IMR-90 (cell line): ENCODE measurements at regions not wholly inside any gene's neighbourhood (a gene's known extent, or its start where the extent isn't known, plus 50 kb on each side); places are given as distances from the start of the nearest gene placed in this dataset.
A peak's percentile ranks its signal among the peaks of the same experiment; 100 is the strongest.

Experiments
- ATAC-seq: fragments of 200-7000 bp; cut with Tn5 transposase; 2 replicates; pipeline ENCODE4 v1.9.1; 2020; ENCODE audit warnings: low read depth, mild to moderate bottlenecking, moderate library complexity
- BruUV-seq: library from RNA; stranded (reverse); fragments of 400-500 nt; replicated peaks from 2 replicates; lab custom pipeline; 2021; lab: Mats Ljungman, UMichigan
- CTCF ChIA-PET: fragments of 300-600 bp; formaldehyde crosslinking; extraction: SDS; loops from one replicate; lab custom pipeline; 2021; ENCODE audit warnings: antibody characterized with exemption; lab: Yijun Ruan, JAX
- POLR2A ChIA-PET: fragments of 300-600 bp; sonication (Branson Sonifier 250); formaldehyde crosslinking; loops from one replicate; lab custom pipeline; 2022; ENCODE audit warnings: antibody characterized with exemption; ENCODE audit not compliant: unreplicated experiment; lab: Charles Lee
- DNase-seq: peaks from one replicate; pipeline ENCODE4 v3.0.0; 2013
- H2AFZ ChIP-seq: replicated peaks from 2 replicates; pipeline ENCODE3; 2013; ENCODE audit warnings: low read length, mild to moderate bottlenecking; ENCODE audit not compliant: poor library complexity
- H2AK5ac ChIP-seq: 2 replicates; pipeline ENCODE4 v1.6.1; 2013; ENCODE audit warnings: low read depth, low read length, inconsistent platforms
- H2AK9ac ChIP-seq: replicated peaks from 2 replicates; pipeline ENCODE3; 2013; ENCODE audit warnings: mild to moderate bottlenecking, low read depth, low read length, moderate library complexity; ENCODE audit not compliant: poor library complexity
- H2BK120ac ChIP-seq: 2 replicates; pipeline ENCODE4 v1.6.1; 2013; ENCODE audit warnings: low read depth, low read length, inconsistent platforms
- H2BK15ac ChIP-seq: 3 replicates; pipeline ENCODE4 v1.6.1; 2013; ENCODE audit warnings: low read depth, low read length, inconsistent platforms
- H2BK20ac ChIP-seq: 2 replicates; pipeline ENCODE4 v1.6.1; 2013; ENCODE audit warnings: low read depth, mild to moderate bottlenecking, inconsistent platforms, low read length, moderate library complexity
- H2BK5ac ChIP-seq: 2 replicates; pipeline ENCODE4 v1.6.1; 2013; ENCODE audit warnings: mild to moderate bottlenecking, low read depth, low read length, inconsistent platforms; ENCODE audit not compliant: poor library complexity, severe bottlenecking
- H3K14ac ChIP-seq: replicated peaks from 2 replicates; pipeline ENCODE4 v1.6.1; 2013; ENCODE audit warnings: low read depth, low read length, inconsistent platforms
- H3K18ac ChIP-seq: 2 replicates; pipeline ENCODE4 v1.6.1; 2013; ENCODE audit warnings: low read depth, low read length, control low read depth
- H3K23ac ChIP-seq: 2 replicates; pipeline ENCODE4 v1.6.1; 2013; ENCODE audit warnings: low read depth, low read length, inconsistent platforms
- H3K27ac ChIP-seq: 2 replicates; pipeline ENCODE4 v1.5.1; 2013; ENCODE audit warnings: mild to moderate bottlenecking, control low read depth, low read length; ENCODE audit not compliant: insufficient read depth
- H3K27me3 ChIP-seq: 2 replicates; pipeline ENCODE4 v1.6.1; 2013; ENCODE audit warnings: low read length; ENCODE audit not compliant: control insufficient read depth, insufficient read depth
- H3K36me3 ChIP-seq: 2 replicates; pipeline ENCODE4 v1.6.1; 2013; ENCODE audit warnings: low read length, mixed read lengths; ENCODE audit not compliant: control insufficient read depth, insufficient read depth
- H3K4ac ChIP-seq: 2 replicates; pipeline ENCODE4 v1.6.1; 2013; ENCODE audit warnings: low read depth, low read length, inconsistent platforms
- H3K4me1 ChIP-seq: 2 replicates; pipeline ENCODE4 v1.6.1; 2013; ENCODE audit warnings: low read length, mixed read lengths; ENCODE audit not compliant: control insufficient read depth, insufficient read depth
- H3K4me2 ChIP-seq: 2 replicates; pipeline ENCODE4 v1.6.1; 2013; ENCODE audit warnings: low read depth, mild to moderate bottlenecking, control low read depth, low read length, moderate library complexity
- H3K4me3 ChIP-seq: 2 replicates; pipeline ENCODE4 v1.5.1; 2013; ENCODE audit warnings: low read depth, mild to moderate bottlenecking, control low read depth, low read length, moderate library complexity; ENCODE audit not compliant: insufficient read depth
- H3K56ac ChIP-seq: 2 replicates; pipeline ENCODE4 v1.6.1; 2013; ENCODE audit warnings: low read length, inconsistent platforms; ENCODE audit not compliant: insufficient read depth; ENCODE audit errors: extremely low read depth
- H3K79me1 ChIP-seq, 2 experiments: 2 replicates each; pipeline ENCODE4 v1.6.1; 2013; ENCODE audit warnings: low read length in 2 of 2, inconsistent platforms in 1 of 2, low read depth in 1 of 2
- H3K9ac ChIP-seq: 2 replicates; pipeline ENCODE4 v1.6.1; 2013; ENCODE audit warnings: low read depth, low read length, control low read depth
- H3K9me1 ChIP-seq: 2 replicates; pipeline ENCODE4 v1.6.1; 2013; ENCODE audit warnings: low read length, inconsistent platforms; ENCODE audit not compliant: insufficient read depth
- H3K9me3 ChIP-seq: 2 replicates; pipeline ENCODE4 v1.6.1; 2013; ENCODE audit warnings: low read length; ENCODE audit not compliant: control insufficient read depth, insufficient read depth
- H4K20me1 ChIP-seq: 2 replicates; pipeline ENCODE4 v1.6.1; 2013; ENCODE audit warnings: low read length, inconsistent platforms; ENCODE audit not compliant: insufficient read depth
- H4K5ac ChIP-seq: 2 replicates; pipeline ENCODE4 v1.6.1; 2013; ENCODE audit warnings: mild to moderate bottlenecking, low read depth, low read length, control low read depth
- H4K8ac ChIP-seq, 2 experiments: 2 replicates each; pipeline ENCODE4 v1.6.1; 2013; ENCODE audit warnings: low read depth in 2 of 2, low read length in 2 of 2, control low read depth in 1 of 2, inconsistent platforms in 1 of 2
- H4K91ac ChIP-seq: 2 replicates; pipeline ENCODE4 v1.6.1; 2013; ENCODE audit warnings: low read depth, low read length, inconsistent platforms; ENCODE audit not compliant: insufficient read depth
- CTCF ChIP-seq: conservative IDR thresholded peaks from 2 replicates; pipeline ENCODE4 v1.5.1; 2012; ENCODE audit warnings: mild to moderate bottlenecking, low read depth, low read length, improper control_type of control experiment
- FOS ChIP-seq: fragments of 150-350 bp; IDR thresholded peaks from 2 replicates; pipeline ENCODE4 v1.6.1; 2016; ENCODE audit warnings: low read depth, low read length
- MAZ ChIP-seq: IDR thresholded peaks from 2 replicates; pipeline ENCODE4 v1.6.1; 2012; ENCODE audit warnings: low read depth, mild to moderate bottlenecking, low read length, improper control_type of control experiment, moderate library complexity, borderline replicate concordance
- POLR2A ChIP-seq: IDR thresholded peaks from 2 replicates; pipeline ENCODE4 v1.6.1; 2012; ENCODE audit warnings: mild to moderate bottlenecking, low read depth, low read length
- RCOR1 ChIP-seq: IDR thresholded peaks from 2 replicates; pipeline ENCODE4 v1.6.1; 2012; ENCODE audit warnings: mild to moderate bottlenecking, low read length, improper control_type of control experiment; ENCODE audit not compliant: insufficient replicate concordance
- USF2 ChIP-seq: fragments of 150-350 bp; IDR thresholded peaks from 2 replicates; pipeline ENCODE4 v1.6.1; 2017; ENCODE audit warnings: mild to moderate bottlenecking, antibody characterized with exemption, low read length, low read depth
- WGBS, 2 experiments: methylation state at CpG; one replicate each; pipeline versions ENCODE4 v1.1.5 to v1.1.7; 2013; ENCODE audit warnings: missing lambda C conversion rate in 2 of 2; ENCODE audit not compliant: insufficient read length in 1 of 2; ENCODE audit errors: extremely low coverage in 2 of 2; 5-methylcytosine and 5-hydroxymethylcytosine counted together
- dilution Hi-C: fragments of 300-500 bp; cut with HindIII; formaldehyde crosslinking; loops from one replicate; pipeline ENCODE4 v1.14.3; 2018; ENCODE audit warnings: low sequenced_read_pairs; ENCODE audit not compliant: unreplicated experiment
- in situ Hi-C: fragments of 300-500 bp; cut with MboI; formaldehyde crosslinking; loops from 3 replicates; pipeline ENCODE4 v1.14.3; 2019; ENCODE audit warnings: low sequenced_read_pairs, inconsistent platforms, mixed read lengths
- intact Hi-C: fragments of 100-400 bp; cut with micrococcal nuclease; formaldehyde crosslinking; loops from 2 replicates; pipeline ENCODE4 v1.10.0; 2022

- DNase-seq (peak; percentile 46), ATAC-seq (no peak)
- Histone ChIP-seq H2BK5ac (no peak overlapping the region), H3K14ac (no peak overlapping the region), H2BK15ac (no peak overlapping the region), H3K23ac (no peak overlapping the region), H3K79me1 (no peaks in the 10 kb centered on the region), H2AFZ (no peak overlapping the region), H4K8ac (no peak overlapping the region), H3K27me3 (no peaks in the 10 kb centered on the region), H4K91ac (no peak overlapping the region), H2BK120ac (no peak overlapping the region), H3K27ac (no peak overlapping the region), H3K4me3 (no peak overlapping the region), H3K9me1 (no peaks in the 10 kb centered on the region), H3K9me3 (no peaks in the 10 kb centered on the region), H3K56ac (no peak overlapping the region), H3K4me2 (no peak overlapping the region), H2BK20ac (no peak overlapping the region), H3K4me1 (no peaks in the 10 kb centered on the region), H3K36me3 (no peaks in the 10 kb centered on the region), H3K4ac (no peak overlapping the region), H4K20me1 (no peaks in the 10 kb centered on the region), H3K18ac (no peak overlapping the region), H3K9ac (no peak overlapping the region), H2AK9ac (no peak overlapping the region), H4K5ac (no peak overlapping the region), H2AK5ac (no peak overlapping the region)
- WGBS, 2 experiments = no CpG with 5 or more reads among the region's 2 CpGs
- POLR2A ChIA-PET = no interaction called here
- intact Hi-C loops = no loop called here
- BruUV-seq = no TSS peak
- in situ Hi-C loops = no loop called here
- dilution Hi-C loops = no loop called here
- CTCF ChIA-PET = interaction anchor here (1.2 to 1.3 kb wide), 2 partner anchors 17 to 423 kb away, joined by 3 to 4 read pairs; no protein-coding TSS in a partner anchor
- no peak for TF ChIP-seq RCOR1
- TF ChIP-seq USF2 = no peak
- TF ChIP-seq FOS = no peak
- TF ChIP-seq POLR2A = no peak
- TF ChIP-seq CTCF = no peak
- TF ChIP-seq MAZ = no peak
Observed at GRCh38 chr5:30808996-30809395, 384.5 kb upstream of the CDH6 start.
